Keratinocyte (primary cell): ENCODE measurements at regions not wholly inside any gene's neighbourhood (a gene's known extent, or its start where the extent isn't known, plus 50 kb on each side); places are given as distances from the start of the nearest gene placed in this dataset.

Experiments
- DNase-seq: peaks from one replicate; pipeline ENCODE4 v3.0.0-alpha.2; 2011; ENCODE audit warnings: low read depth, missing footprints, low spot score
- FAIRE-seq: peaks from 2 replicates; lab custom pipeline; 2011; peaks lifted over from hg19 to GRCh38; lab: Jason Lieb, UNC
- H2AFZ ChIP-seq: 2 replicates; pipeline ENCODE4 v1.6.0; 2012; ENCODE audit warnings: low read length, control low read depth, inconsistent platforms; ENCODE audit not compliant: control insufficient read depth
- H3K27ac ChIP-seq: 2 replicates; pipeline ENCODE4 v1.5.1; 2011; ENCODE audit warnings: low read length; ENCODE audit not compliant: control insufficient read depth, insufficient read depth
- H3K27me3 ChIP-seq: 3 replicates; pipeline ENCODE4 v1.6.0; 2011; ENCODE audit warnings: low read length; ENCODE audit not compliant: control insufficient read depth, insufficient read depth; ENCODE audit errors: extremely low read depth
- H3K36me3 ChIP-seq, 2 experiments: 2 replicates in 1 of 2; 3 replicates in 1 of 2; pipeline ENCODE4 v1.5.1; 2011; ENCODE audit warnings: low read length in 2 of 2, mild to moderate bottlenecking in 1 of 2; ENCODE audit not compliant: control insufficient read depth in 2 of 2, insufficient read depth in 2 of 2; ENCODE audit errors: extremely low read depth in 1 of 2
- H3K4me1 ChIP-seq: 3 replicates; pipeline ENCODE4 v1.5.1; 2011; ENCODE audit warnings: low read length; ENCODE audit not compliant: control insufficient read depth, insufficient read depth; ENCODE audit errors: extremely low read depth
- H3K4me2 ChIP-seq: 3 replicates; pipeline ENCODE4 v1.6.0; 2011; ENCODE audit warnings: low read depth, low read length; ENCODE audit not compliant: control insufficient read depth, insufficient read depth; ENCODE audit errors: extremely low read depth
- H3K4me3 ChIP-seq, 3 experiments: fragments of 200-600 bp in 1 of 3; sonication (generic) in 1 of 3; 2 replicates in 2 of 3; 3 replicates in 1 of 3; pipeline ENCODE4 v1.5.1; 2011 to 2016; ENCODE audit warnings: low read length in 3 of 3, mild to moderate bottlenecking in 3 of 3, control low read depth in 2 of 3, inconsistent platforms in 1 of 3, low read depth in 1 of 3, mixed read lengths in 1 of 3, mixed run types in 1 of 3, moderate library complexity in 1 of 3; ENCODE audit not compliant: control insufficient read depth in 2 of 3, insufficient read depth in 2 of 3; ENCODE audit errors: extremely low read depth in 1 of 3
- H3K79me2 ChIP-seq: 2 replicates; pipeline ENCODE4 v1.6.0; 2012; ENCODE audit warnings: low read length; ENCODE audit not compliant: control insufficient read depth, insufficient read depth
- H3K9ac ChIP-seq: 3 replicates; pipeline ENCODE4 v1.6.0; 2011; ENCODE audit warnings: low read length; ENCODE audit not compliant: control insufficient read depth, insufficient read depth; ENCODE audit errors: extremely low read depth
- H3K9me1 ChIP-seq: 3 replicates; pipeline ENCODE4 v1.6.0; 2011; ENCODE audit warnings: low read length; ENCODE audit not compliant: control insufficient read depth, insufficient read depth; ENCODE audit errors: extremely low read depth
- H3K9me3 ChIP-seq: 2 replicates; pipeline ENCODE4 v1.5.1; 2012; ENCODE audit warnings: low read depth, low read length; ENCODE audit not compliant: control insufficient read depth
- H4K20me1 ChIP-seq: 3 replicates; pipeline ENCODE4 v1.6.0; 2011; ENCODE audit warnings: low read length; ENCODE audit not compliant: control insufficient read depth, insufficient read depth; ENCODE audit errors: extremely low read depth
- CTCF ChIP-seq, 3 experiments: IDR thresholded peaks in 1 of 3; conservative IDR thresholded peaks in 1 of 3; optimal IDR thresholded peaks in 1 of 3; 2 replicates in 2 of 3; 3 replicates in 1 of 3; pipeline versions ENCODE3 to v1.5.1; 2011; ENCODE audit warnings: low read length in 3 of 3, mild to moderate bottlenecking in 3 of 3, moderate library complexity in 2 of 3, control low read depth in 1 of 3, inconsistent platforms in 1 of 3; ENCODE audit not compliant: insufficient read depth in 2 of 3; ENCODE audit errors: extremely low read depth in 1 of 3
- EZH2 ChIP-seq: IDR thresholded peaks from one replicate; pipeline ENCODE4 v1.6.1; 2012; ENCODE audit warnings: inconsistent platforms, mild to moderate bottlenecking, low read length, moderate library complexity
- dilution Hi-C: fragments of 300-500 bp; cut with MboI; formaldehyde crosslinking; loops from one replicate; pipeline ENCODE4 v1.7.0; 2020; ENCODE audit warnings: low sequenced_read_pairs; ENCODE audit not compliant: extremely low pct_ligation_motif_present

GRCh38 chr14:56351861-56352260, 227.7 kb upstream of the TMEM260 start:
- dilution Hi-C loops: no loop called here
- Histone ChIP-seq H3K27ac (no peak overlapping the region), H3K9me1 (no peaks in the 10 kb centered on the region), H3K9me3 (no peaks in the 10 kb centered on the region), H3K4me3 (no peak overlapping the region), H3K79me2 (no peaks in the 10 kb centered on the region), H3K27me3 (no peaks in the 10 kb centered on the region), H4K20me1 (no peaks in the 10 kb centered on the region), H3K4me2 (no peak overlapping the region), H3K4me1 (no peaks in the 10 kb centered on the region), H2AFZ (no peak overlapping the region), H3K9ac (no peak overlapping the region), H3K36me3 (no peaks in the 10 kb centered on the region)
- no peak for DNase-seq
- TF ChIP-seq CTCF (optimal IDR thresholded peaks at IDR 0.05 in 1 of 3, IDR thresholded peaks at IDR 0.05 in 1 of 3, conservative IDR thresholded peaks at IDR 0.05 in 1 of 3; ENCODE audit: extremely low read depth in 1 of 3, insufficient read depth in 2 of 3, low read length in 3 of 3): no peak
- no peak for TF ChIP-seq EZH2
- no peak for FAIRE-seq

DNA sequence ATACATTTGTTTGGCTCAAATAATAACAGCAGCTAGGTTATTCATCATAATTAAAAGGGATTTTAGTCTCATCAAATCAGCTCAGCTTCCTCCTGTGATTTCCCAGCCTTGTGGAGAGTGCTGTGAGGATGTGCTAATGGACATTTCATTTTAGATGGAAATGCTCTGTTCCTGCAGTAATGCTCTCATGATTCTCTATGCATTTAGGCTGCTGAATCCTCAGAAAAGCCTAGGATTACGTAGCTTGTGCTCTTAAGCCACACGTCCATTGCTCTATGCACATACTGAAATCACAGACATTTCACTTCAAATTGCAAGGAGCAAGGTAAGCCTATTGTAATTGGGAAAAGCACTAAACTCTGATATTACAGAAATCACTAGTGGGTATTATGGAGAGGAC, 226.6 kb upstream of the TMEM260 start:
- H3K27me3 ChIP-seq: no peaks in the 10 kb centered on the region
- H3K9me3 ChIP-seq: no peaks in the 10 kb centered on the region
- H3K4me3 ChIP-seq: no peak overlapping the region
- H2AFZ ChIP-seq: no peak overlapping the region
- H4K20me1 ChIP-seq: no peaks in the 10 kb centered on the region
- H3K27ac ChIP-seq: no peak overlapping the region
- no peaks in the 10 kb centered on the region for H3K36me3 ChIP-seq
- no peaks in the 10 kb centered on the region for H3K4me1 ChIP-seq
- H3K4me2 ChIP-seq: no peak overlapping the region
- H3K79me2 ChIP-seq: no peaks in the 10 kb centered on the region
- no peaks in the 10 kb centered on the region for H3K9me1 ChIP-seq
- H3K9ac ChIP-seq: no peak overlapping the region
- no peak for FAIRE-seq
- dilution Hi-C loops: no loop called here
- DNase-seq: no peak
- TF ChIP-seq CTCF (optimal IDR thresholded peaks at IDR 0.05 in 1 of 3, IDR thresholded peaks at IDR 0.05 in 1 of 3, conservative IDR thresholded peaks at IDR 0.05 in 1 of 3; ENCODE audit: extremely low read depth in 1 of 3, insufficient read depth in 2 of 3, low read length in 3 of 3) (no peak), EZH2 (no peak)
